NCI-H748 (cell line): ENCODE measurements at regions not wholly inside any gene's neighbourhood (a gene's known extent, or its start where the extent isn't known, plus 50 kb on each side); places are given as distances from the start of the nearest gene placed in this dataset.

ENCODE experiments used
- DNase-seq: peaks from one replicate; lab custom pipeline; 2025; ENCODE audit not compliant: unreplicated experiment; lab: John Stamatoyannopoulos, UW

- DNase-seq = no peak
Observed at GRCh38 chr3:181855825-181856224, 144.1 kb downstream of the SOX2 start.

DNA sequence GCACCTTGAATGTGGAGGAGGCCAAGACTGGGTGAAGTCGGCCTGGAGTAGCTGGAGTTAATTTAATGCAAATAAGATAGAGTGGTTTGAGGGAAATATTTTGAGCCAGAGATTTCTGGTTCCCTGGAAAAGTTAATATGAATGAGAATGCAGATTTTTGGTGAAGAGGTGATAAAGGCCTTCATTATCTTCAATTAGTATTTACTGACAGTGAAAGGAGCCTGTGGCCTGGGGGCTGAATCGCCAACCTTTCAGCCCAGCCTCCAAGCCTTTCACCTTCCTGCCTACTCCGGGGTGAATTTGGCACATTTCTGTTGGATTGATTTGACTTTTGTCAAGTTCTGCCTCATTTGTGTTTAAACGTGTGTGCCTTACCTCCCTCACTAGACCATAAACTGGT, 147.8 kb downstream of the SOX2 start:
- no peak for DNase-seq

DNA sequence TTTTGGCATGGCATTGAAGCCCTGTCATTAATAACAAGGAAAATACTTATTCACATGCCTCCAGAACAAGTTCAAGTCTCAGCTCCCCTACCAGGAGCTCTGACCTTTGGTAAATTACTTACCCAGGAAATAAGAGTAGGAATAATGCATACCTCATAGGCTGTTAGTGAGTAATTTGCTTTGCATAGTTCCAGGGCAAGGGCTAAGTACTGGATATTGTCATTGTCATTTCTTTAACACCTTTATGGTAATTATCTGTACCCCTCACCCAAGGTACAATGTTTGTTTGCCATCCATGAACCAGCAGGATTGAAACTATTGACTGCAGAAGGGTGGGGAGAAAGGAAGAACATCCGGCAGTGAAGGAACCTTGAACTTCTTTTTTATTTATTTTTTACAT, 148.5 kb downstream of the SOX2 start:
- peak; percentile 7 for DNase-seq

DNA sequence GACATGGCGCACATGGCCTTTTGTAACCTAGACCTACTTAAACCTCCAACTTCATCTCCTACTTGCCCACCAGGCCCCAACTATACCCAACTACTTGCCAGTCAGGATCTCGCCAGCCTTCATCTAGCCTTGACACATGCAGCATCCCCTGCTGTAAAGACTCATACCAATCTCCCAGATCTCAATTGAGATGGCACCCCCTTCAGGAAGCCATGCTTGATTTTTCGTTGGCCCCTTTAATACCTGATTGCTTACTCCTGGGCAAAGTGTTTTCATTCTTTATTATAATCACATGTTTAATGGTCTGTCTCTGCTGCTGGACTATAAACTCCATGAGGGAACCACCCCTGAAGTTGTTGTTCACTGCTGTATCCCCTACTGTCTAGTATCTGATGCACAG, 150.8 kb downstream of the SOX2 start:
- no peak for DNase-seq

DNA sequence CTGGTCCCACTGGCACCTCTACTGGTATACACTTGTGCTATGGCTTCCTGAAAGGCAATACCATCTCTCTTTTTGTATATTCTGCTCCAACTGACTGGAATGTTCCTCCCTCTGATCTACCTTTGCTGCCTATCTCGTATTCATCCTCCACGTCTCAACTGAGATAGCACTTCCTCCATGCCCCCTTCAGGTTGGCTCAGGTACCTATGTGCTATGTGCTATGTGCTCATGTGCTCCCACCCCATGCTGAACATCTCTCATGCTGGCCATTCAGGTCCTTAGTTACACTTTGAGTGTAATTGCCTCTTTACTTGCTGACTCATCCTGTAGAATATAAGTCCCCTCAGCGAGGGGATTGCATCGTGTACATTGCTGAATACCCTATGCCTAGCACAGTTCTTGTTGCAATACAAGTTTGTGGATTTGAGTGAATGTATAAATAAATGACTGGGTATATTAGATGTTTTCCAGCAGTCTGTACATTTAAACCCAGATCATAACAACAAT, 156.9 kb downstream of the SOX2 start:
- peak; percentile 39 for DNase-seq

- DNase-seq = no peak
Observed at GRCh38 chr3:181872887-181873286, 161.2 kb downstream of the SOX2 start.

DNA sequence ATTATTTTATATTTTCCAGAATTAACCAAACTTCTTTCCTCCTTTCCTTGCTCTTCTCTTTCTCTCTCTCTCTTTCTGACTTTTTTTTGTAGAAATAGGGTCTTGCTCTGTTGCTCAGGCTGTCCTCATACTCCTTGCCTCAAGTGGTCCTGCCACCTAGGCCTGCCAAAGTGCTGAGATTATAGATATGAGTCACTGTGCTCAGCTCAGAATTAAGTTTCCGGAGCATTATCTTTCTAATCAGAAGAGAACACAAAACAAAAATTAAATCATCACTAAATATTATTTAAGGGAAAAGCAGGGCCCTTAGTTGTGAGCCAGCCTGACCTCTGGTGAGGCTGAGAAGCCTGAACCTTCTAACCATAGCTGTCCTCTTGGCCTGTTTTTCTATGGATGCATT, 168.2 kb downstream of the SOX2 start:
- no peak for DNase-seq

GRCh38 chr3:181880331-181880730, 168.6 kb downstream of the SOX2 start:
- peak; percentile 87 for DNase-seq

GRCh38 chr3:181881749-181882148, 170.0 kb downstream of the SOX2 start:
- no peak for DNase-seq

GRCh38 chr3:181885868-181886630, 174.3 kb downstream of the SOX2 start:
- no peak for DNase-seq

DNA sequence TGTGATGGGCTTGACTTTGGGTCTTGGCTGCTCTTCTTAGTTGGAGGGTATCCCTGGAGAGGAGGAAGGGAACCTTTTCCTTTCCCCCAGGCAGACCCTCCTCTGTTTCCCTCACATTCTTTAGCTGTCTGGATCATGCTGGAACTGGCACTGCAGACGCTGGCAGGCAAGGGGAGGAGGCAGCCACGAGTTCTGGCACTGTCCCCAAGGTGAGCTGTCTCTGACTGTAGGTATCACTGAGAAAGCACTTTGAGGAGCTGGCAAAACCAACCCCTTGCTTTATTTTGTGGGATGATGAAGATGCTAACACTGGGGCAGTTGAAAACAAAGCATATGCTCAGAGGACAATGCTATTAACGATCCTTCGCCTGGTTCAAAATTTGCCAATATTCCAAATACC, 175.0 kb downstream of the SOX2 start:
- no peak for DNase-seq

DNA sequence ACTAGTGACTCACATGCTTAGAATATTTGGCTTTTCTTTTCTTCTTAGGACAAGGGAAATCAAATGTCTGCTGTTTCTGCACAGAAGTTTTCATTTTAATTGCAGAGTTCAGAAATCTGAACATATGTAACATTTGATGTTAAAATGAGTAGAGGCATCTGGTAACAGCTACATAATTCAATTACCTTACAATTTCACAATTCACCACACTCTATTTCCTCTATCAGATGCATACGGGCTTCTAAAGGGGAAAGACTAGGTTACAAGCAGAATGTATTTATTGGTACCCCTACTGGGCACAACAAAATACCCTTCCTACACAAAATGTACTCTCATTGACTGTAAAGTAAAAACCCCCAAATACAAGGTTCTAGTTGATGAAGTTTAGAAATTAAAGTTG, 176.0 kb downstream of the SOX2 start:
- no peak for DNase-seq

DNA sequence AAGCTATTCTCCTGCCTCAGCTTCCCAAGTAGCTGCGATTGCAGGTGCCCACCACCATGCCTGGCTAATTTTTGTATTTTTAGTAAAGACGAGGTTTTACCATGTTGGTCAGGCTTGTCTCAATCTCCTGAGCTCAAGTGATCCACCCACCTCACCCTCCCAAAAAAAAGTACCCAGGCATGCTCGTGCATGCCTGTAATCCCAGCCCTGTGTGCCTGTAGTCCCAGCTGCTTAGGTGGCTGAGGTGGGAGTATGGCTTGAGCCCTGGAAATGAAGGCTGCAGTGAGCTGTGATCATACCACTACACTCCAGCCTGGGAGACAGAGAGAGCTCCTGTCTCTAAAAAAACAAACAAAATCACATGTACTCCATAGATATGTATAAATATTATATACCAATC, 176.5 kb downstream of the SOX2 start:
- no peak for DNase-seq

DNA sequence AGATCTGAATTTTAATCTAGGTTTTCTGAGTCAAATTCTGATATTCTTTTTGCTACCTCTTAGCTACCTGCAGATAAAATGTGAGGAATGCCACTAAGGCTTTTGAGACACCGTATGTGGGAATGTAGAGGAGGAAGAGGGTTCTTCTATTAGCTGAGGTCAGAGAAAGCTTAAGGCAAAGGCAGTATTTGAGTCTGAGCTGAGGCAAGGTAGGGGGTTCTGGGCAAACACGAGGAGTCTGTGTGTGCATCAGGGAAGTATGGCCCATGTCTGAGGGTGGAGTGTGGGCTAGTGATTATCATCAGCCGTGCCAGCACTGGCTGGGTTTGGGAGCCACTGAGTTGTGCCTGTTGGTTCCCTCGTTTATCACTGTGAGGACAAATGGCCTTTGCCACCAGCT, 181.1 kb downstream of the SOX2 start:
- DNase-seq = no peak

DNA sequence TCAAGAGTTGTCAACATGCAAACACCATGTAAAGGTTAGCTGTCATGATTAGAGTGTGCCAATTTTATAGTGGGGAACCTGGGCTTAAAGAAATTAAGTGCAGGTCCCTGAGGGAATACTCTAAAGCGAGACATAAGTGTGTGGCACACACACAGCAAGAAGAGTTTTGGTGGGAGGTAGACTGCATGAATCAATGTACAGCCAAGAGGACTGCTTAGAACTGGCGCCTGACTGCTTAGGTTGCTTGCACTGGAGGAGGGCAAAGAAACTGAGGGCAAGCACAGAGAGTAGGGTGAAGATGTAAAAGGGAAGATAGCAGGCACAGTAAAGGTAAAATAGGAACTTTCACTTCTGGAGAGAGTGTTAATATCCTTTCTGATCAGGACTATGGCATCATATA, 184.9 kb downstream of the SOX2 start:
- DNase-seq = no peak

- no peak for DNase-seq
Observed at GRCh38 chr3:181899702-181900101, 188.0 kb downstream of the SOX2 start.

GRCh38 chr3:181901626-181902025, 189.9 kb downstream of the SOX2 start:
- no peak for DNase-seq

DNA sequence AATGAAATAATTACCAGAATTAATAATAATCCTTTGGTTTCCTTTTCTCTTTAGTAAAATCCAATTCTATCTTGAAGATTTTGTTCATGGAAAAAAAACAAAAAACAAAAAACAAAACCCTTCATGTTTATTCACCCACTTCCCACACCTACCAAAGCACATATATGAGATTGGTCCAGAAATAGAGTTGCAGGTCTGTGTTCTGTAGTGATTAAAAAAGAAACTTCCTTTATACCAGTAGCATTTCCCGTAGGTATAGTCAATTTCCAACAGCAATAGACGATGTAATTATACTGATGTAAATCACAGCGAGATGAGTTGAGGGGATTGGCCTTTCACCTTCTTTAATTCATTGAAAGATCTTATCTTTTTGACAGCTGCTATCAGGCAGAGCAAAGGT, 194.6 kb downstream of the SOX2 start:
- peak; percentile 5 for DNase-seq

- DNase-seq = no peak
Observed at GRCh38 chr3:181909241-181909640, 197.5 kb downstream of the SOX2 start.

DNA sequence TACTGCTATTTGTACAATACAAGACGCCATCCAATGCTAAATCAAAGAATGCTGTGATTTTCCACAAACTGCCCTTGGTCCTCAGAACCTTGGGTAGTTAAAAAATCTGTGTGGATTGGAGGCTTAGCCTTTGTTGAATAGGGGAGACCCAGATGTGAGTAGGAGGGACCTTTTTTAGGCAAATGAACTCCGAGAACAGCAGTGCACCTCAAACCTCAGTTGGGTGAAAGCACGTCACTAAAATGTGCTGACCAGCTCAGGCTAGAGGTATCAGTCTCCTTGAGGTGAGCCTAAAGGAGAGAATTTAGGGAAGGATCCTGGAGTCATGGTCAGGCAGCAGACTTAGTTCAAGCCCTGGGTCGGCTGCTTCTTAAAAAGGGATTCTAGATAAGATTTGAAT, 200.7 kb downstream of the SOX2 start:
- DNase-seq = no peak

- peak; percentile 57 for DNase-seq
Observed at GRCh38 chr3:181913254-181913653, 201.5 kb downstream of the SOX2 start.

DNA sequence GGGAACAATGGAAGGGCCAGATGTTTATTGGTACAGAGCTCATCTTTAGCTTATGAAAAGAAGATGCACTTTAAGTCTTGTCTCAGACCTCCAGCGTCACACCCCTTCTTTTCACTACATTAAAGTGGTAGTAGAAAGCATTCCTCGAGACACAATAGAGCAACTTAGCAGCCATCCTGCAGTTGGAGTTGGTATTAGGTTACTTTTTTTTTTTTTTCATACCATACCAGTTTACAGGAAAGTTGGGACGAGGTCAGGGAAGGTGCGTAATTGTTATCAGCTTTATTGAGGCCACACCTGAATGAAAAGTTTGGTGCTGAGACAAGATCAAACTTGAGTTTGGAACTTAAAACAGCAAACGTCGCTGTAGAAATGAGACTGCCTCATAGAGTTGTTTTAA, 203.8 kb downstream of the SOX2 start:
- no peak for DNase-seq

DNA sequence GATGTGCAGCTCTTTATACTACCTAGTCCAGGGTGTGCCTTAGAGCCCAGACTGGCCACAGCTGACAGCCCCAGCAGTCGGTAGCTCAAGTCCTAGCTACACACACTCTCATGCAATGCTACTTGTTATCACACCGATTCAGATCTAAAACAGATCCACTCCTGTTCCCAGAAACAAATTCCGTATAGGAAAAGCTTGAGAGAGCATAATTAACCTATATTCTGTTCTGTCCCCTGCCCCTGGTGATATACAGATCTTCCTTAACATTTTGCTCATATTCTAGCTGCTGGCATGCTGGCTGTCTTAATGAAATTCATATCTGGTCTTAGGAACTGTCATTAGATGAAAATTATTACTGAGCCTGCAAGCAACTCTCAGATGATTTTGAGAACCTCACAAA, 204.3 kb downstream of the SOX2 start:
- DNase-seq = no peak
